HG02938 (cell line): ENCODE measurements at regions not wholly inside any gene's neighbourhood (a gene's known extent, or its start where the extent isn't known, plus 50 kb on each side); places are given as distances from the start of the nearest gene placed in this dataset.
"Not testable (repeated sequence)": the region's sequence is repeated elsewhere in the genome, so short reads cannot be mapped to it uniquely, and the experiment has no call there.

ENCODE experiments used
- ATAC-seq: cut with Tn5 transposase; IDR thresholded peaks from one replicate; pipeline ENCODE4 v1.9.1; 2021; ENCODE audit warnings: mild to moderate bottlenecking, moderate library complexity; ENCODE audit not compliant: unreplicated experiment

- no peak for ATAC-seq
These were observed 68.2 kb downstream of the ATP23 start for GRCh38 chr12:58009405-58010195.

- ATAC-seq = no peak
These were observed 70.3 kb downstream of the ATP23 start for GRCh38 chr12:58011676-58012075.

GRCh38 chr12:58022379-58023020 lies 81.1 kb downstream of the ATP23 start:
- ATAC-seq = not testable (repeated sequence)

- ATAC-seq = no peak
These were observed 84.1 kb downstream of the ATP23 start for GRCh38 chr12:58025431-58025830.

GRCh38 chr12:58026426-58026825 lies 85.1 kb downstream of the ATP23 start:
- ATAC-seq = no peak

GRCh38 chr12:58026897-58027891 lies 85.8 kb downstream of the ATP23 start:
- no peak for ATAC-seq

GRCh38 chr12:58028294-58028693 lies 86.9 kb downstream of the ATP23 start:
- ATAC-seq = no peak

- ATAC-seq = no peak
These were observed 87.9 kb downstream of the ATP23 start for GRCh38 chr12:58029260-58029659.

- no peak for ATAC-seq
These were observed 89.4 kb downstream of the ATP23 start for GRCh38 chr12:58030566-58031279.

- ATAC-seq = no peak
These were observed 90.8 kb downstream of the ATP23 start for GRCh38 chr12:58032156-58032555.

GRCh38 chr12:58033831-58034230 lies 92.5 kb downstream of the ATP23 start:
- ATAC-seq = no peak

GRCh38 chr12:58034311-58034710 lies 92.9 kb downstream of the ATP23 start:
- ATAC-seq = no peak

- no peak for ATAC-seq
These were observed 93.3 kb downstream of the ATP23 start for GRCh38 chr12:58034712-58035111.

GRCh38 chr12:58041441-58041840 lies 100.1 kb downstream of the ATP23 start:
- no peak for ATAC-seq

- ATAC-seq = no peak
These were observed 103.6 kb downstream of the ATP23 start for GRCh38 chr12:58044966-58045365.

GRCh38 chr12:58046271-58046670 lies 104.9 kb downstream of the ATP23 start:
- no peak for ATAC-seq

GRCh38 chr12:58051378-58051777 lies 110.0 kb downstream of the ATP23 start:
- ATAC-seq = no peak

GRCh38 chr12:58064666-58065065 lies 123.3 kb downstream of the ATP23 start:
- no peak for ATAC-seq

- ATAC-seq = no peak
These were observed 124.9 kb downstream of the ATP23 start for GRCh38 chr12:58066296-58066695.

GRCh38 chr12:58067610-58068387 lies 126.4 kb downstream of the ATP23 start:
- ATAC-seq = no peak
